Liver (tissue), 8 donors: ENCODE measurements at regions not wholly inside any gene's neighbourhood (a gene's known extent, or its start where the extent isn't known, plus 50 kb on each side); places are given as distances from the start of the nearest gene placed in this dataset.

Experiments used
- DNase-seq: peaks from one replicate; pipeline ENCODE4 v3.0.0-alpha.2; 2017; ENCODE audit warnings: low spot score
- H3K27ac ChIP-seq, 2 donors: one replicate each; pipeline ENCODE4 v1.7.0; 2013; ENCODE audit warnings: inconsistent platforms in 2 of 2, low read length in 2 of 2, control low read depth in 1 of 2, low read depth in 1 of 2, mild to moderate bottlenecking in 1 of 2
- H3K27me3 ChIP-seq, 4 donors: one replicate each; pipeline versions ENCODE4 v1.6.1 to v1.7.0; 2013; ENCODE audit warnings: low read length in 3 of 4, inconsistent platforms in 1 of 4, mild to moderate bottlenecking in 1 of 4, moderate library complexity in 1 of 4; ENCODE audit not compliant: control insufficient read depth in 4 of 4, insufficient read depth in 4 of 4
- H3K36me3 ChIP-seq, 4 donors: one replicate each; pipeline versions ENCODE4 v1.6.1 to v1.7.0; 2013; ENCODE audit warnings: low read length in 3 of 4, mild to moderate bottlenecking in 3 of 4, low read depth in 1 of 4, moderate library complexity in 1 of 4; ENCODE audit not compliant: control insufficient read depth in 4 of 4, insufficient read depth in 3 of 4
- H3K4me1 ChIP-seq, 4 donors: one replicate each; pipeline versions ENCODE4 v1.6.1 to v1.7.0; 2013; ENCODE audit warnings: low read length in 3 of 4, mild to moderate bottlenecking in 3 of 4, moderate library complexity in 1 of 4; ENCODE audit not compliant: control insufficient read depth in 4 of 4, insufficient read depth in 4 of 4
- H3K4me3 ChIP-seq, 3 donors: one replicate each; pipeline versions ENCODE4 v1.6.1 to v1.7.0; 2013; ENCODE audit warnings: low read length in 3 of 3, control low read depth in 1 of 3, low read depth in 1 of 3, mild to moderate bottlenecking in 1 of 3
- H3K9ac ChIP-seq, 2 donors: one replicate each; pipeline ENCODE4 v1.7.0; 2013; ENCODE audit warnings: low read length in 2 of 2, mild to moderate bottlenecking in 2 of 2, moderate library complexity in 2 of 2, control low read depth in 1 of 2, low read depth in 1 of 2
- H3K9me3 ChIP-seq, 4 donors: one replicate each; pipeline versions ENCODE4 v1.6.1 to v1.7.0; 2013; ENCODE audit warnings: low read length in 3 of 4; ENCODE audit not compliant: control insufficient read depth in 4 of 4
- EGR1 ChIP-seq, 2 donors: IDR thresholded peaks; 2 replicates each; pipeline ENCODE4 v1.6.1; 2016 to 2018; ENCODE audit warnings: antibody characterized with exemption in 2 of 2, low read depth in 2 of 2
- GABPA ChIP-seq, 2 donors: IDR thresholded peaks in 1 of 2; conservative IDR thresholded peaks in 1 of 2; 2 replicates each; pipeline ENCODE4 v1.6.1; 2016; ENCODE audit warnings: antibody characterized with exemption in 2 of 2, mild to moderate bottlenecking in 1 of 2, moderate library complexity in 1 of 2
- HNF4G ChIP-seq: IDR thresholded peaks from 2 replicates; pipeline ENCODE4 v1.6.1; 2016; ENCODE audit warnings: antibody characterized with exemption
- RXRA ChIP-seq, 2 donors: IDR thresholded peaks; 2 replicates each; pipeline ENCODE4 v1.6.1; 2017 to 2018; ENCODE audit warnings: antibody characterized with exemption in 2 of 2, mild to moderate bottlenecking in 1 of 2
- TAF1 ChIP-seq: conservative IDR thresholded peaks from 2 replicates; pipeline ENCODE4 v1.6.1; 2016; ENCODE audit warnings: antibody characterized with exemption, mild to moderate bottlenecking
- YY1 ChIP-seq: IDR thresholded peaks from 2 replicates; pipeline ENCODE4 v1.6.1; 2016; ENCODE audit warnings: antibody characterized with exemption, mild to moderate bottlenecking
- whole genome bisulfite sequencing: extraction: QIAGEN DNeasy Blood & Tissue Kit; methylation state at CpG from one replicate; pipeline ENCODE4 v1.1.7; 2013; 5-methylcytosine and 5-hydroxymethylcytosine counted together
- TF ChIP-seq, protein P1 (sequence below): fragments of 150-350 bp; IDR thresholded peaks from 2 replicates; pipeline ENCODE4 v1.5.1; 2017; ENCODE audit warnings: improper control_type of control experiment, low read depth, low read length; ENCODE audit not compliant: missing input control
- TF ChIP-seq, protein P2 (sequence below): IDR thresholded peaks from 2 replicates; pipeline ENCODE4 v1.6.1; 2016; ENCODE audit warnings: antibody characterized with exemption, mild to moderate bottlenecking
- TF ChIP-seq, protein P3 (sequence below): IDR thresholded peaks from 2 replicates; pipeline ENCODE4 v1.6.1; 2016; ENCODE audit warnings: antibody characterized with exemption
- TF ChIP-seq, protein P4 (sequence below): IDR thresholded peaks from 2 replicates; pipeline ENCODE4 v1.6.1; 2016; ENCODE audit warnings: antibody characterized with exemption
- TF ChIP-seq, protein P5 (sequence below): IDR thresholded peaks from 2 replicates; pipeline ENCODE4 v1.6.1; 2016; ENCODE audit warnings: antibody characterized with exemption
- donor health status: healthy.
- donor health status: healthy.
- donor health status: healthy.
- donor health status: healthy.
- donor health status: healthy.

DNA sequence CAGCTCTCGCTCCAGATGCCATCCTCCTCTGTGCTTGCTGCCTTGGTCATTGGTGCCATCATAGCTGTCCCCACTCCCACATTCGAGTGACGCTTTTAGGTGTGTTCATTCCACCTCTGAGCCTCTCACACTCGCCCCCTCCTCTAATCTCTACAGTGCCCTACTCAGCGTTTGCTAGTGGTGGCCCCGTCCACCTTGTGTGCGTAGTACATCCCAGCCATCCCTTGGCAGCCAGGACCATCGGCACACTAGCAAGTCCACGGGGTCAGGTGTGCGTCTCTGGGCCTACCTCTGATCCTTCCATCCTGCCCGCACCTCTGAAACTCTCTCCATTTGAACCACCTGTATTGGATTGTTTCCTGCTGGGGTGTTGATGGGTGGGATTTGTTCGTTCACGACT is 54.2 kb upstream of the RGMA start:
- H3K36me3 ChIP-seq = no peaks in the 10 kb centered on the region
- H3K9ac ChIP-seq = no peak overlapping the region
- DNase-seq = no peak
- no peaks in the 10 kb centered on the region for H3K9me3 ChIP-seq
- TF ChIP-seq, protein P1, sequence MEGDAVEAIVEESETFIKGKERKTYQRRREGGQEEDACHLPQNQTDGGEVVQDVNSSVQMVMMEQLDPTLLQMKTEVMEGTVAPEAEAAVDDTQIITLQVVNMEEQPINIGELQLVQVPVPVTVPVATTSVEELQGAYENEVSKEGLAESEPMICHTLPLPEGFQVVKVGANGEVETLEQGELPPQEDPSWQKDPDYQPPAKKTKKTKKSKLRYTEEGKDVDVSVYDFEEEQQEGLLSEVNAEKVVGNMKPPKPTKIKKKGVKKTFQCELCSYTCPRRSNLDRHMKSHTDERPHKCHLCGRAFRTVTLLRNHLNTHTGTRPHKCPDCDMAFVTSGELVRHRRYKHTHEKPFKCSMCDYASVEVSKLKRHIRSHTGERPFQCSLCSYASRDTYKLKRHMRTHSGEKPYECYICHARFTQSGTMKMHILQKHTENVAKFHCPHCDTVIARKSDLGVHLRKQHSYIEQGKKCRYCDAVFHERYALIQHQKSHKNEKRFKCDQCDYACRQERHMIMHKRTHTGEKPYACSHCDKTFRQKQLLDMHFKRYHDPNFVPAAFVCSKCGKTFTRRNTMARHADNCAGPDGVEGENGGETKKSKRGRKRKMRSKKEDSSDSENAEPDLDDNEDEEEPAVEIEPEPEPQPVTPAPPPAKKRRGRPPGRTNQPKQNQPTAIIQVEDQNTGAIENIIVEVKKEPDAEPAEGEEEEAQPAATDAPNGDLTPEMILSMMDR = no peak
- no peak for TF ChIP-seq RXRA (IDR thresholded peaks at IDR 0.05)
- peaks cover 0 to 2% (median 0%) of the 10 kb centered on the region in 4 donors for H3K27me3 ChIP-seq
- 87% methylated on average over 13 of the region's 13 CpGs for WGBS
- H3K27ac ChIP-seq = no peak overlapping the region
- H3K4me1 ChIP-seq = no peaks in the 10 kb centered on the region
- no peak overlapping the region for H3K4me3 ChIP-seq

DNA sequence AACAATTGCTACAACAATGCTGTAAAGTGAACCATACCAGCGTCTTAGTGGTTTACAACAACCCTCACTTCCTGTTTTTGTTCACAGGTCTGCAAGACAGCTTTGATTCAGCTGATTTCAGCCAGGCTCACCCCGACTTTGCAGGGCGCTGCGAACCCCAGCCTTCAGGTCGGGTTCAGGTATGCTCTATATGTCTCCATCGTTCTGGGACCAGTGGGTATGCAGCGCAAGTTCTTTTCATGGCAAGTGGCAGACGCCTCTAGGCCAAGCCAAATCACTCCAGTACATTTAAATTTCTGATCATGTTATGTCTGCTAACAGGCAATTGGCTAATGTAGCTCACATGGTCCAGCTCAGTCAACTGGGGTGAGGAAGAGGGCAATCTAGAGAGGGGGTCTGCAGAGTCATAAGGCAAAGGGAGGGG is 52.4 kb upstream of the RGMA start:
- TF ChIP-seq, protein P2, sequence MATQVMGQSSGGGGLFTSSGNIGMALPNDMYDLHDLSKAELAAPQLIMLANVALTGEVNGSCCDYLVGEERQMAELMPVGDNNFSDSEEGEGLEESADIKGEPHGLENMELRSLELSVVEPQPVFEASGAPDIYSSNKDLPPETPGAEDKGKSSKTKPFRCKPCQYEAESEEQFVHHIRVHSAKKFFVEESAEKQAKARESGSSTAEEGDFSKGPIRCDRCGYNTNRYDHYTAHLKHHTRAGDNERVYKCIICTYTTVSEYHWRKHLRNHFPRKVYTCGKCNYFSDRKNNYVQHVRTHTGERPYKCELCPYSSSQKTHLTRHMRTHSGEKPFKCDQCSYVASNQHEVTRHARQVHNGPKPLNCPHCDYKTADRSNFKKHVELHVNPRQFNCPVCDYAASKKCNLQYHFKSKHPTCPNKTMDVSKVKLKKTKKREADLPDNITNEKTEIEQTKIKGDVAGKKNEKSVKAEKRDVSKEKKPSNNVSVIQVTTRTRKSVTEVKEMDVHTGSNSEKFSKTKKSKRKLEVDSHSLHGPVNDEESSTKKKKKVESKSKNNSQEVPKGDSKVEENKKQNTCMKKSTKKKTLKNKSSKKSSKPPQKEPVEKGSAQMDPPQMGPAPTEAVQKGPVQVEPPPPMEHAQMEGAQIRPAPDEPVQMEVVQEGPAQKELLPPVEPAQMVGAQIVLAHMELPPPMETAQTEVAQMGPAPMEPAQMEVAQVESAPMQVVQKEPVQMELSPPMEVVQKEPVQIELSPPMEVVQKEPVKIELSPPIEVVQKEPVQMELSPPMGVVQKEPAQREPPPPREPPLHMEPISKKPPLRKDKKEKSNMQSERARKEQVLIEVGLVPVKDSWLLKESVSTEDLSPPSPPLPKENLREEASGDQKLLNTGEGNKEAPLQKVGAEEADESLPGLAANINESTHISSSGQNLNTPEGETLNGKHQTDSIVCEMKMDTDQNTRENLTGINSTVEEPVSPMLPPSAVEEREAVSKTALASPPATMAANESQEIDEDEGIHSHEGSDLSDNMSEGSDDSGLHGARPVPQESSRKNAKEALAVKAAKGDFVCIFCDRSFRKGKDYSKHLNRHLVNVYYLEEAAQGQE = no peak
- peaks cover 0 to 2% (median 0%) of the 10 kb centered on the region in 4 donors for H3K27me3 ChIP-seq
- H3K9ac ChIP-seq = no peak overlapping the region
- no peaks in the 10 kb centered on the region for H3K9me3 ChIP-seq
- no peak overlapping the region for H3K4me3 ChIP-seq
- no peak overlapping the region for H3K27ac ChIP-seq
- no peaks in the 10 kb centered on the region for H3K36me3 ChIP-seq
- WGBS = 66% methylated on average over 8 of the region's 8 CpGs
- no peaks in the 10 kb centered on the region for H3K4me1 ChIP-seq
- DNase-seq = no peak

DNA sequence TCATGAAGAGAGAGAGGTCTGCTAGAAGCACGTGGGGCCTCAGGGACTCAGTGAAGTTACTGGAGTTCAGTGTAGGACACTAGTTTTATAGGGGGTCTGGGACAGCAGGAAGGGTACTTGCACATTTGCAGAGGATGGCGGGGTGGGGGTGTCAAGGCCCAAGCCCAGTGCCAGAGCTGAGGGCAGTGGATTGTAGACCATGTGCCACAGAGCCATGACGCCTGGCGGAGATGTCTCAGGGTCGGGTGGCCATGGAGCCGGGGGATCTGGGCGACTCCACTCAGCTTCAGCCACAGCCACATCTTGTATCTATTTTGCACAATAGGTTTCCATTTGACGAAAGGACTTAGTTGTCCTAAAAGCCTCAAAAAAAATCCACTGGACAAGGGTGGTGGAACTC is 50.4 kb upstream of the RGMA start:
- no peak for DNase-seq
- WGBS = 79% methylated on average over 8 of the region's 8 CpGs

More for the DNA sequence above, 50.4 kb upstream of the RGMA start:
- no peak overlapping the region for H3K9ac ChIP-seq
- TF ChIP-seq RXRA (IDR thresholded peaks at IDR 0.05) = no peak
- TF ChIP-seq TAF1 = no peak
- TF ChIP-seq, protein P3, sequence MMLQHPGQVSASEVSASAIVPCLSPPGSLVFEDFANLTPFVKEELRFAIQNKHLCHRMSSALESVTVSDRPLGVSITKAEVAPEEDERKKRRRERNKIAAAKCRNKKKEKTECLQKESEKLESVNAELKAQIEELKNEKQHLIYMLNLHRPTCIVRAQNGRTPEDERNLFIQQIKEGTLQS = no peak
- TF ChIP-seq, protein P4, sequence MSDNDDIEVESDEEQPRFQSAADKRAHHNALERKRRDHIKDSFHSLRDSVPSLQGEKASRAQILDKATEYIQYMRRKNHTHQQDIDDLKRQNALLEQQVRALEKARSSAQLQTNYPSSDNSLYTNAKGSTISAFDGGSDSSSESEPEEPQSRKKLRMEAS = no peak
- TF ChIP-seq, protein P2 = no peak
- TF ChIP-seq HNF4G = no peak
- TF ChIP-seq EGR1 (IDR thresholded peaks at IDR 0.05; ENCODE audit: low read depth in 2 of 2) = no peak
- TF ChIP-seq YY1 = no peak
- TF ChIP-seq GABPA (IDR thresholded peaks at IDR 0.05 in 1 of 2, conservative IDR thresholded peaks at IDR 0.05 in 1 of 2) = no peak
- TF ChIP-seq, protein P5, sequence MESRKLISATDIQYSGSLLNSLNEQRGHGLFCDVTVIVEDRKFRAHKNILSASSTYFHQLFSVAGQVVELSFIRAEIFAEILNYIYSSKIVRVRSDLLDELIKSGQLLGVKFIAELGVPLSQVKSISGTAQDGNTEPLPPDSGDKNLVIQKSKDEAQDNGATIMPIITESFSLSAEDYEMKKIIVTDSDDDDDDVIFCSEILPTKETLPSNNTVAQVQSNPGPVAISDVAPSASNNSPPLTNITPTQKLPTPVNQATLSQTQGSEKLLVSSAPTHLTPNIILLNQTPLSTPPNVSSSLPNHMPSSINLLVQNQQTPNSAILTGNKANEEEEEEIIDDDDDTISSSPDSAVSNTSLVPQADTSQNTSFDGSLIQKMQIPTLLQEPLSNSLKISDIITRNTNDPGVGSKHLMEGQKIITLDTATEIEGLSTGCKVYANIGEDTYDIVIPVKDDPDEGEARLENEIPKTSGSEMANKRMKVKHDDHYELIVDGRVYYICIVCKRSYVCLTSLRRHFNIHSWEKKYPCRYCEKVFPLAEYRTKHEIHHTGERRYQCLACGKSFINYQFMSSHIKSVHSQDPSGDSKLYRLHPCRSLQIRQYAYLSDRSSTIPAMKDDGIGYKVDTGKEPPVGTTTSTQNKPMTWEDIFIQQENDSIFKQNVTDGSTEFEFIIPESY = no peak
- H3K9me3 ChIP-seq = no peaks in the 10 kb centered on the region
- peaks cover 0 to 2% (median 0%) of the 10 kb centered on the region in 4 donors for H3K27me3 ChIP-seq
- no peak overlapping the region for H3K4me3 ChIP-seq
- no peaks in the 10 kb centered on the region for H3K36me3 ChIP-seq
- no peak overlapping the region for H3K27ac ChIP-seq
- H3K4me1 ChIP-seq = no peaks in the 10 kb centered on the region
